HCT116 (cell line): ENCODE measurements at regions not wholly inside any gene's neighbourhood (a gene's known extent, or its start where the extent isn't known, plus 50 kb on each side); places are given as distances from the start of the nearest gene placed in this dataset.

Experiments
- ATAC-seq: fragments of 200-7000 bp; cut with Tn5 transposase; 2 replicates; pipeline ENCODE4 v1.9.1; 2020; ENCODE audit warnings: mild to moderate bottlenecking, moderate library complexity
- BruUV-seq: library from RNA; stranded (reverse); fragments of 400-500 nt; replicated peaks from 2 replicates; lab custom pipeline; 2021; lab: Mats Ljungman, UMichigan
- CTCF ChIA-PET: fragments of 300-600 bp; sonication (Branson Sonifier 250); formaldehyde crosslinking; loops from one replicate; lab custom pipeline; 2021; ENCODE audit warnings: antibody characterized with exemption; lab: Charles Lee
- POLR2A ChIA-PET: fragments of 300-600, 350-600 bp; sonication (Branson Sonifier 250); formaldehyde crosslinking; loops from one replicate; lab custom pipeline; 2021; ENCODE audit warnings: antibody characterized with exemption; lab: Charles Lee
- RAD21 ChIA-PET, 2 experiments: fragments of 300-600 bp; sonication (Branson Sonifier 250); formaldehyde crosslinking; loops; one replicate each; lab custom pipeline; 2023; ENCODE audit warnings: low total read pairs in 2 of 2; ENCODE audit not compliant: uncharacterized antibody in 2 of 2, unreplicated experiment in 2 of 2, low non-redundant PET in 1 of 2; lab: Charles Lee
- DNase-seq: peaks from one replicate; pipeline ENCODE4 v3.0.0-alpha.2; 2010; ENCODE audit warnings: low read depth, low spot score
- H2AFZ ChIP-seq: fragments of 200-600 bp; shearing (Covaris generic), sonication (generic); 2 replicates; pipeline ENCODE4 v1.6.1; 2017; ENCODE audit warnings: low read depth, mixed run types, mixed read lengths, antibody characterized with exemption, low read length; ENCODE audit not compliant: poor library complexity, severe bottlenecking
- H3K27ac ChIP-seq: 2 replicates; pipeline ENCODE4 v1.5.1; 2012; ENCODE audit warnings: low read depth, low read length
- H3K27me3 ChIP-seq: fragments of 200-600 bp; sonication (generic); 2 replicates; pipeline ENCODE4 v1.6.1; 2016; ENCODE audit warnings: mixed run types, low read length, mixed read lengths; ENCODE audit not compliant: insufficient read depth
- H3K36me3 ChIP-seq, 2 experiments: fragments of 200-500 bp in 1 of 2; fragments of 200-600 bp in 1 of 2; sonication (Bioruptor generic) in 1 of 2; sonication (generic) in 1 of 2; 2 replicates each; pipeline versions ENCODE4 v1.5.1 to v1.6.1; 2014 to 2016; ENCODE audit warnings: low read length in 2 of 2, inconsistent platforms in 1 of 2, mixed read lengths in 1 of 2, mixed run types in 1 of 2; ENCODE audit not compliant: insufficient read depth in 2 of 2, control insufficient read depth in 1 of 2
- H3K4me1 ChIP-seq, 2 experiments: fragments of 200-600 bp in 1 of 2; sonication (generic) in 1 of 2; 2 replicates each; pipeline versions ENCODE4 v1.5.1 to v1.6.1; 2012 to 2017; ENCODE audit warnings: low read length in 2 of 2, inconsistent platforms in 1 of 2, mild to moderate bottlenecking in 1 of 2, mixed read lengths in 1 of 2, mixed run types in 1 of 2, moderate library complexity in 1 of 2; ENCODE audit not compliant: insufficient read depth in 2 of 2, control insufficient read depth in 1 of 2
- H3K4me2 ChIP-seq: fragments of 200-600 bp; sonication (generic); 2 replicates; pipeline ENCODE4 v1.6.1; 2017; ENCODE audit warnings: mixed run types, low read length, mixed read lengths
- H3K4me3 ChIP-seq, 2 experiments: fragments of 200-600 bp in 1 of 2; sonication (generic) in 1 of 2; replicated peaks in 1 of 2; 2 replicates each; pipeline ENCODE4 v1.5.1; 2011 to 2016; ENCODE audit warnings: low read length in 2 of 2, control low read depth in 1 of 2, low read depth in 1 of 2, mild to moderate bottlenecking in 1 of 2, mixed read lengths in 1 of 2, mixed run types in 1 of 2
- H3K79me2 ChIP-seq: fragments of 200-600 bp; sonication (generic); 2 replicates; pipeline ENCODE4 v1.6.1; 2017; ENCODE audit warnings: mild to moderate bottlenecking, mixed run types, low read length, moderate library complexity, mixed read lengths; ENCODE audit not compliant: insufficient read depth
- H3K9ac ChIP-seq: fragments of 200-600 bp; sonication (generic); 2 replicates; pipeline ENCODE4 v1.6.1; 2016; ENCODE audit warnings: low read length, mixed read lengths
- H3K9me2 ChIP-seq: fragments of 200-600 bp; sonication (generic), shearing (Covaris generic); 2 replicates; pipeline ENCODE4 v1.6.1; 2017; ENCODE audit warnings: mixed run types, mild to moderate bottlenecking, moderate library complexity; ENCODE audit not compliant: insufficient read depth
- H3K9me3 ChIP-seq, 2 experiments: fragments of 200-500 bp in 1 of 2; fragments of 200-600 bp in 1 of 2; sonication (Bioruptor generic) in 1 of 2; sonication (generic) in 1 of 2; 2 replicates each; pipeline ENCODE4 v1.6.1; 2014 to 2017; ENCODE audit warnings: low read length in 2 of 2, mixed read lengths in 2 of 2, inconsistent platforms in 1 of 2, low read depth in 1 of 2, mild to moderate bottlenecking in 1 of 2, mixed run types in 1 of 2, moderate library complexity in 1 of 2; ENCODE audit not compliant: control insufficient read depth in 1 of 2, insufficient read depth in 1 of 2
- H4K20me1 ChIP-seq: fragments of 200-600 bp; sonication (generic), shearing (Covaris generic); 2 replicates; pipeline ENCODE4 v1.6.1; 2017; ENCODE audit warnings: mixed run types, mild to moderate bottlenecking, moderate library complexity; ENCODE audit not compliant: insufficient read depth
- CBX3 ChIP-seq: IDR thresholded peaks from 2 replicates; pipeline ENCODE4 v1.6.1; 2012; ENCODE audit warnings: low read depth
- CEBPB ChIP-seq: IDR thresholded peaks from 2 replicates; pipeline ENCODE4 v1.6.1; 2012; ENCODE audit warnings: low read depth
- JUND ChIP-seq: IDR thresholded peaks from 2 replicates; pipeline ENCODE4 v1.6.1; 2012
- POLR2AphosphoS5 ChIP-seq: IDR thresholded peaks from 2 replicates; pipeline ENCODE4 v1.6.1; 2011; ENCODE audit warnings: mild to moderate bottlenecking, low read depth, low read length, moderate library complexity
- RAD21 ChIP-seq: IDR thresholded peaks from 2 replicates; pipeline ENCODE4 v1.6.1; 2012; ENCODE audit warnings: low read depth, mild to moderate bottlenecking
- SIN3A ChIP-seq: IDR thresholded peaks from 2 replicates; pipeline ENCODE4 v1.6.1; 2012; ENCODE audit warnings: low read depth
- SRF ChIP-seq: IDR thresholded peaks from 2 replicates; pipeline ENCODE4 v1.6.1; 2012; ENCODE audit warnings: low read depth
- ZFX ChIP-seq: fragments of 450-650 bp; IDR thresholded peaks from 2 replicates; pipeline ENCODE4 v1.6.1; 2017
- intact Hi-C: fragments of 100-400 bp; cut with micrococcal nuclease; formaldehyde crosslinking; loops from 2 replicates; pipeline ENCODE4 v1.10.0; 2022
- TF ChIP-seq, protein P1 (sequence below): IDR thresholded peaks from 2 replicates; pipeline ENCODE4 v1.6.1; 2012; ENCODE audit warnings: low read depth
- TF ChIP-seq, protein P2 (sequence below): IDR thresholded peaks from 2 replicates; pipeline ENCODE4 v1.6.1; 2012
- TF ChIP-seq, protein P3 (sequence below): IDR thresholded peaks from 2 replicates; pipeline ENCODE4 v1.6.1; 2012

DNA sequence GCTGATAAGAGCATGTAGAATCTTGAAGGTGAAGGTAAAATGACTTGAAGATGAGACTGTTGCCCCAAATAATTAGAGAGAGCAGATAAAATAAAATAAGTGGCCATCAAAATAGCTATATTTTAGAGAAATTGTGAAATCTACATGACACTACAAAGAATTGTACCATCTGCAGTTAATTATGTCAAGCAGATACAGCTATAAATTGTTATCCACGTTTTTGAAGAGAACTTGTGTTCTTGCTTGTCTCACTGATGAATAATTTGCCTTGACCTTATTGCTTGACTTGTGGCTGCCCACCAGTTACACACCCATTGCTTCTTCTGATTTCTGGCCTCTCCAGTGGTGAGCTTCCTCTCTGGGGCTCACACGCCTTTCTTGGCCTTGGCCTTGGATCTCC is 75.8 kb upstream of the TNIP3 start:
- intact Hi-C loops, result no loop called here
- H3K9ac ChIP-seq, result no peak overlapping the region
- TF ChIP-seq, protein P1, sequence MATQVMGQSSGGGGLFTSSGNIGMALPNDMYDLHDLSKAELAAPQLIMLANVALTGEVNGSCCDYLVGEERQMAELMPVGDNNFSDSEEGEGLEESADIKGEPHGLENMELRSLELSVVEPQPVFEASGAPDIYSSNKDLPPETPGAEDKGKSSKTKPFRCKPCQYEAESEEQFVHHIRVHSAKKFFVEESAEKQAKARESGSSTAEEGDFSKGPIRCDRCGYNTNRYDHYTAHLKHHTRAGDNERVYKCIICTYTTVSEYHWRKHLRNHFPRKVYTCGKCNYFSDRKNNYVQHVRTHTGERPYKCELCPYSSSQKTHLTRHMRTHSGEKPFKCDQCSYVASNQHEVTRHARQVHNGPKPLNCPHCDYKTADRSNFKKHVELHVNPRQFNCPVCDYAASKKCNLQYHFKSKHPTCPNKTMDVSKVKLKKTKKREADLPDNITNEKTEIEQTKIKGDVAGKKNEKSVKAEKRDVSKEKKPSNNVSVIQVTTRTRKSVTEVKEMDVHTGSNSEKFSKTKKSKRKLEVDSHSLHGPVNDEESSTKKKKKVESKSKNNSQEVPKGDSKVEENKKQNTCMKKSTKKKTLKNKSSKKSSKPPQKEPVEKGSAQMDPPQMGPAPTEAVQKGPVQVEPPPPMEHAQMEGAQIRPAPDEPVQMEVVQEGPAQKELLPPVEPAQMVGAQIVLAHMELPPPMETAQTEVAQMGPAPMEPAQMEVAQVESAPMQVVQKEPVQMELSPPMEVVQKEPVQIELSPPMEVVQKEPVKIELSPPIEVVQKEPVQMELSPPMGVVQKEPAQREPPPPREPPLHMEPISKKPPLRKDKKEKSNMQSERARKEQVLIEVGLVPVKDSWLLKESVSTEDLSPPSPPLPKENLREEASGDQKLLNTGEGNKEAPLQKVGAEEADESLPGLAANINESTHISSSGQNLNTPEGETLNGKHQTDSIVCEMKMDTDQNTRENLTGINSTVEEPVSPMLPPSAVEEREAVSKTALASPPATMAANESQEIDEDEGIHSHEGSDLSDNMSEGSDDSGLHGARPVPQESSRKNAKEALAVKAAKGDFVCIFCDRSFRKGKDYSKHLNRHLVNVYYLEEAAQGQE, result no peak
- TF ChIP-seq CEBPB, result no peak
- TF ChIP-seq RAD21, result no peak
- TF ChIP-seq, protein P2, sequence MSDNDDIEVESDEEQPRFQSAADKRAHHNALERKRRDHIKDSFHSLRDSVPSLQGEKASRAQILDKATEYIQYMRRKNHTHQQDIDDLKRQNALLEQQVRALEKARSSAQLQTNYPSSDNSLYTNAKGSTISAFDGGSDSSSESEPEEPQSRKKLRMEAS, result no peak
- no peak for TF ChIP-seq POLR2AphosphoS5
- no peak for TF ChIP-seq JUND
- no peak for TF ChIP-seq SIN3A
- TF ChIP-seq SRF, result no peak
- TF ChIP-seq, protein P3, sequence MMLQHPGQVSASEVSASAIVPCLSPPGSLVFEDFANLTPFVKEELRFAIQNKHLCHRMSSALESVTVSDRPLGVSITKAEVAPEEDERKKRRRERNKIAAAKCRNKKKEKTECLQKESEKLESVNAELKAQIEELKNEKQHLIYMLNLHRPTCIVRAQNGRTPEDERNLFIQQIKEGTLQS, result no peak
- TF ChIP-seq CBX3, result no peak
- no peak for TF ChIP-seq ZFX
- no peaks in the 10 kb centered on the region for H3K9me2 ChIP-seq
- CTCF ChIA-PET, result interaction anchor here (1.2 kb wide), 1 partner anchor 13 kb away, joined by 5 read pairs; no protein-coding TSS in a partner anchor
- H3K9me3 ChIP-seq, result no peaks in the 10 kb centered on the region
- H4K20me1 ChIP-seq, result no peaks in the 10 kb centered on the region
- H3K36me3 ChIP-seq, result no peaks in the 10 kb centered on the region
- no peak overlapping the region for H3K4me3 ChIP-seq
- POLR2A ChIA-PET, result no interaction called here
- no peak overlapping the region for H2AFZ ChIP-seq
- RAD21 ChIA-PET, result no interaction called here
- no peaks in the 10 kb centered on the region for H3K27me3 ChIP-seq
- no TSS peak for BruUV-seq
- no peak overlapping the region for H3K27ac ChIP-seq
- ATAC-seq, result no peak
- no peaks in the 10 kb centered on the region for H3K79me2 ChIP-seq
- no peak for DNase-seq
- no peaks in the 10 kb centered on the region for H3K4me1 ChIP-seq
- H3K4me2 ChIP-seq, result no peak overlapping the region
